Caco-2 (cell line): ENCODE measurements at regions not wholly inside any gene's neighbourhood (a gene's known extent, or its start where the extent isn't known, plus 50 kb on each side); places are given as distances from the start of the nearest gene placed in this dataset.

ENCODE experiments used
- BruUV-seq: library from RNA; stranded (reverse); fragments of 400-500 nt; replicated peaks from 2 replicates; lab custom pipeline; 2021; lab: Mats Ljungman, UMichigan
- CTCF ChIA-PET: fragments of 300-600 bp; sonication (Branson Sonifier 250); formaldehyde crosslinking; loops from one replicate; lab custom pipeline; 2022; ENCODE audit warnings: antibody characterized with exemption; lab: Charles Lee
- POLR2A ChIA-PET: fragments of 300-600 bp; sonication (Branson Sonifier 250); formaldehyde crosslinking; loops from one replicate; lab custom pipeline; 2022; ENCODE audit warnings: antibody characterized with exemption; lab: Charles Lee
- DNase-seq, 2 experiments: peaks; one replicate each; pipeline versions ENCODE4 v3.0.0 to v3.0.0-alpha.2; 2020 to 2022
- H3K27me3 ChIP-seq: replicated peaks from 2 replicates; pipeline ENCODE4 v1.6.0; 2011; ENCODE audit warnings: low read length; ENCODE audit not compliant: control insufficient read depth, insufficient read depth
- H3K36me3 ChIP-seq: 2 replicates; pipeline ENCODE4 v1.5.1; 2011; ENCODE audit warnings: low read length; ENCODE audit not compliant: control insufficient read depth, insufficient read depth
- H3K4me1 ChIP-seq: fragments of 250-450 bp; sonication (Bioruptor Pico); 2 replicates; pipeline ENCODE4 v1.5.1; 2020; ENCODE audit warnings: mild to moderate bottlenecking
- H3K4me3 ChIP-seq: 2 replicates; pipeline ENCODE4 v1.5.1; 2011; ENCODE audit warnings: low read depth, mild to moderate bottlenecking, control low read depth, low read length
- H3K9me3 ChIP-seq: fragments of 250-450 bp; sonication (Bioruptor Pico); 2 replicates; pipeline ENCODE4 v1.5.1; 2020; ENCODE audit warnings: mild to moderate bottlenecking, moderate library complexity
- H3K27ac Mint-ChIP-seq: one replicate; pipeline ENCODE4 v1.8.0; 2022; ENCODE audit warnings: mixed read lengths; ENCODE audit not compliant: unreplicated experiment
- H3K27me3 Mint-ChIP-seq: one replicate; pipeline ENCODE4 v1.8.0; 2022; ENCODE audit warnings: mixed read lengths; ENCODE audit not compliant: insufficient read depth, unreplicated experiment
- H3K36me3 Mint-ChIP-seq: one replicate; pipeline ENCODE4 v1.8.0; 2022; ENCODE audit warnings: mild to moderate bottlenecking, mixed read lengths; ENCODE audit not compliant: insufficient read depth, unreplicated experiment
- H3K4me1 Mint-ChIP-seq: one replicate; pipeline ENCODE4 v1.8.0; 2022; ENCODE audit warnings: low read depth, mixed read lengths; ENCODE audit not compliant: unreplicated experiment
- H3K4me3 Mint-ChIP-seq: one replicate; pipeline ENCODE4 v1.8.0; 2022; ENCODE audit warnings: mild to moderate bottlenecking, moderate library complexity, mixed read lengths; ENCODE audit not compliant: unreplicated experiment
- H3K9me3 Mint-ChIP-seq: one replicate; pipeline ENCODE4 v1.8.0; 2022; ENCODE audit warnings: mixed read lengths; ENCODE audit not compliant: unreplicated experiment
- CTCF ChIP-seq, 2 experiments: fragments of 200-600 bp in 1 of 2; IDR thresholded peaks; 1 replicate in 1 of 2; 2 replicates in 1 of 2; pipeline versions ENCODE4 v1.5.1 to v1.8.0; 2011 to 2022; ENCODE audit warnings: antibody characterized with exemption in 1 of 2, control low read depth in 1 of 2, inconsistent platforms in 1 of 2, low read depth in 1 of 2, low read length in 1 of 2, mild to moderate bottlenecking in 1 of 2, moderate library complexity in 1 of 2; ENCODE audit not compliant: insufficient read depth in 1 of 2, severe bottlenecking in 1 of 2, unreplicated experiment in 1 of 2
- intact Hi-C: fragments of 100-400 bp; cut with micrococcal nuclease; formaldehyde crosslinking; loops from one replicate; pipeline ENCODE4 v1.10.0; 2022; ENCODE audit not compliant: unreplicated experiment

GRCh38 chr5:28234356-28234968 lies 1196.1 kb upstream of the CDH9 start:
- Histone ChIP-seq H3K9me3 (no peaks in the 10 kb centered on the region), H3K36me3 (no peaks in the 10 kb centered on the region), H3K4me3 (no peak overlapping the region), H3K4me1 (no peaks in the 10 kb centered on the region), H3K27me3 (no peaks in the 10 kb centered on the region)
- intact Hi-C loops = no loop called here
- H3K36me3 Mint-ChIP-seq = no peaks in the 10 kb centered on the region
- no peak for TF ChIP-seq CTCF (IDR thresholded peaks at IDR 0.05; ENCODE audit: insufficient read depth in 1 of 2, low read depth in 1 of 2, low read length in 1 of 2, severe bottlenecking in 1 of 2, unreplicated experiment in 1 of 2)
- H3K27me3 Mint-ChIP-seq = no peaks in the 10 kb centered on the region
- no TSS peak for BruUV-seq
- POLR2A ChIA-PET = no interaction called here
- no peak overlapping the region for H3K4me3 Mint-ChIP-seq
- CTCF ChIA-PET = no interaction called here
- no peaks in the 10 kb centered on the region for H3K4me1 Mint-ChIP-seq
- no peak for DNase-seq
- H3K27ac Mint-ChIP-seq = no peak overlapping the region
- H3K9me3 Mint-ChIP-seq = no peaks in the 10 kb centered on the region

DNA sequence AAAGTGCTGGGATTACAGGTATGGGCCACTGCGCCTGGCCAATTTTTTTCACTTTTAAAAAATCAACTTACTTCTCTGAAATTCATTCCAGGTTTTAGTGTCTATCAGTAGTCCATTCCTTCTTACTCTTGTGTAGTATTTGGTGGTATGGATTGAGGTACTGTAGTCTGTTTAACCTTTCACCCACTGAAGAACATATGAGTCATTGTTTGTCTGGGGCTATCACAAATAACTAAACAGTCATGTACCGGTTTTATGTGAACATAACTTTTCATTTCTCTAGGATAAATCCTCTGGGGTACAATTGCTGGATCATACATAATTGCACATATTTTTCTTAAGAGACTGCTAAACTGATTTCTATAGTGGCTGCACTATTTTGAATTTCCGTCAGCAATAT lies 1188.0 kb upstream of the CDH9 start:
- no peaks in the 10 kb centered on the region for H3K36me3 ChIP-seq
- H3K4me3 ChIP-seq = no peak overlapping the region
- Mint-ChIP-seq H3K36me3 (no peaks in the 10 kb centered on the region), H3K4me1 (no peaks in the 10 kb centered on the region), H3K27ac (no peak overlapping the region), H3K4me3 (no peak overlapping the region), H3K27me3 (peaks cover 2% of the 10 kb centered on the region), H3K9me3 (no peaks in the 10 kb centered on the region)
- DNase-seq = no peak
- no TSS peak for BruUV-seq
- ChIA-PET CTCF (no interaction called here), POLR2A (no interaction called here)
- no peaks in the 10 kb centered on the region for H3K4me1 ChIP-seq
- no peaks in the 10 kb centered on the region for H3K9me3 ChIP-seq
- H3K27me3 ChIP-seq = no peaks in the 10 kb centered on the region
- no peak for TF ChIP-seq CTCF (IDR thresholded peaks at IDR 0.05; ENCODE audit: insufficient read depth in 1 of 2, low read depth in 1 of 2, low read length in 1 of 2, severe bottlenecking in 1 of 2, unreplicated experiment in 1 of 2)
- intact Hi-C loops = no loop called here

DNA sequence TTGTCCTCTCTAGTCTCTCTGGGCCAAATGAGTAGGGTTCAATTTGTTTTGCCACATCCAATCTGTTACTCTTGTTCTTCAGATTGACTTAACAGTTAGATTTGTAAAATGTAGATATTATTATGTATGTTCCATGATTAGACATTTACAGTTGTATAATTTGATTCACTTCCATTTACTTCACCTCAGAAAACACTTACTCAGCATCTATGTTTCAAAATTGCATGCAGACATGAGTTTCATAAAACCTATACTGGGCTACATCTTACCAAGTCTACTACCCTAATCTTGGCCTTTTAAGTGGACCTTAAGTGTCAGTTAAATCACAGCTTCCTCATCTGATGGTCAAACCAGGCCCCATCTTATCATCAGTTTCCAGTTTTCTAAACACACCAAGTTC lies 1181.2 kb upstream of the CDH9 start:
- H3K36me3 Mint-ChIP-seq = no peaks in the 10 kb centered on the region
- TF ChIP-seq CTCF (IDR thresholded peaks at IDR 0.05; ENCODE audit: insufficient read depth in 1 of 2, low read depth in 1 of 2, low read length in 1 of 2, severe bottlenecking in 1 of 2, unreplicated experiment in 1 of 2) = no peak
- no TSS peak for BruUV-seq
- no peak overlapping the region for H3K27ac Mint-ChIP-seq
- Histone ChIP-seq H3K27me3 (no peaks in the 10 kb centered on the region), H3K4me1 (no peaks in the 10 kb centered on the region), H3K36me3 (no peaks in the 10 kb centered on the region), H3K9me3 (no peaks in the 10 kb centered on the region), H3K4me3 (no peak overlapping the region)
- H3K4me3 Mint-ChIP-seq = no peak overlapping the region
- H3K9me3 Mint-ChIP-seq = no peaks in the 10 kb centered on the region
- POLR2A ChIA-PET = no interaction called here
- intact Hi-C loops = no loop called here
- peaks cover 2% of the 10 kb centered on the region for H3K27me3 Mint-ChIP-seq
- CTCF ChIA-PET = no interaction called here
- H3K4me1 Mint-ChIP-seq = no peaks in the 10 kb centered on the region
- DNase-seq = no peak
